H9 (cell line): ENCODE measurements at regions not wholly inside any gene's neighbourhood (a gene's known extent, or its start where the extent isn't known, plus 50 kb on each side); places are given as distances from the start of the nearest gene placed in this dataset.

Experiments
- DNase-seq: peaks from one replicate; pipeline ENCODE4 v3.0.0-alpha.2; 2017
- H2AFZ ChIP-seq: one replicate; pipeline ENCODE4 v1.6.1; 2013; ENCODE audit warnings: mild to moderate bottlenecking, low read length, control low read depth, moderate library complexity
- H2AK5ac ChIP-seq: 2 replicates; pipeline ENCODE4 v1.6.1; 2013; ENCODE audit warnings: low read length, control low read depth, mixed read lengths; ENCODE audit not compliant: insufficient read length
- H2BK120ac ChIP-seq: one replicate; pipeline ENCODE4 v1.6.1; 2013; ENCODE audit warnings: low read depth, mild to moderate bottlenecking, low read length, control low read depth, inconsistent platforms; ENCODE audit not compliant: poor library complexity, severe bottlenecking
- H2BK12ac ChIP-seq: 2 replicates; pipeline ENCODE4 v1.6.1; 2013; ENCODE audit warnings: low read length, control low read depth, mixed read lengths, low read depth; ENCODE audit not compliant: insufficient read length
- H2BK15ac ChIP-seq: 2 replicates; pipeline ENCODE4 v1.6.1; 2013; ENCODE audit warnings: low read depth, low read length, control low read depth
- H2BK20ac ChIP-seq: one replicate; pipeline ENCODE4 v1.6.1; 2013; ENCODE audit warnings: low read depth, mild to moderate bottlenecking, low read length, control low read depth, inconsistent platforms; ENCODE audit not compliant: poor library complexity, severe bottlenecking
- H2BK5ac ChIP-seq: 2 replicates; pipeline ENCODE4 v1.6.1; 2013; ENCODE audit warnings: low read length, control low read depth, mixed read lengths; ENCODE audit not compliant: insufficient read length
- H3K14ac ChIP-seq: 2 replicates; pipeline ENCODE4 v1.6.1; 2013; ENCODE audit warnings: low read length, control low read depth; ENCODE audit not compliant: insufficient read depth
- H3K18ac ChIP-seq: 2 replicates; pipeline ENCODE4 v1.6.1; 2013; ENCODE audit warnings: low read depth, mild to moderate bottlenecking, mixed read lengths, low read length, control low read depth; ENCODE audit not compliant: insufficient read length
- H3K23ac ChIP-seq: 2 replicates; pipeline ENCODE4 v1.6.1; 2013; ENCODE audit warnings: low read length, control low read depth, mixed read lengths, low read depth; ENCODE audit not compliant: insufficient read length
- H3K23me2 ChIP-seq: 2 replicates; pipeline ENCODE4 v1.6.1; 2013; ENCODE audit warnings: low read depth, mild to moderate bottlenecking, mixed read lengths, low read length, control low read depth; ENCODE audit not compliant: insufficient read length, poor library complexity, severe bottlenecking
- H3K27ac ChIP-seq: 2 replicates; pipeline ENCODE4 v1.5.1; 2013; ENCODE audit warnings: low read length, control low read depth, mixed read lengths, low read depth; ENCODE audit not compliant: insufficient read length
- H3K27me3 ChIP-seq: 2 replicates; pipeline ENCODE4 v1.6.1; 2013; ENCODE audit warnings: low read length, control low read depth, inconsistent platforms; ENCODE audit not compliant: insufficient read depth
- H3K4ac ChIP-seq: 2 replicates; pipeline ENCODE4 v1.6.1; 2013; ENCODE audit warnings: low read depth, mild to moderate bottlenecking, control low read depth, inconsistent platforms, low read length, moderate library complexity
- H3K4me1 ChIP-seq: 2 replicates; pipeline ENCODE4 v1.6.1; 2013; ENCODE audit warnings: low read length, control low read depth, inconsistent platforms; ENCODE audit not compliant: insufficient read depth
- H3K4me2 ChIP-seq: 2 replicates; pipeline ENCODE4 v1.6.1; 2013; ENCODE audit warnings: low read length, control low read depth, mixed read lengths; ENCODE audit not compliant: insufficient read length, insufficient read depth
- H3K56ac ChIP-seq: 2 replicates; pipeline ENCODE4 v1.6.1; 2013; ENCODE audit warnings: low read depth, mild to moderate bottlenecking, mixed read lengths, low read length, control low read depth; ENCODE audit not compliant: insufficient read length
- H3K79me1 ChIP-seq: 2 replicates; pipeline ENCODE4 v1.6.1; 2013; ENCODE audit warnings: low read depth, mild to moderate bottlenecking, moderate library complexity, low read length, control low read depth, inconsistent platforms; ENCODE audit not compliant: insufficient read depth, poor library complexity, severe bottlenecking
- H3K79me2 ChIP-seq: 2 replicates; pipeline ENCODE4 v1.6.1; 2013; ENCODE audit warnings: low read length, control low read depth, inconsistent platforms; ENCODE audit not compliant: insufficient read depth
- H3K9ac ChIP-seq: 2 replicates; pipeline ENCODE4 v1.6.1; 2013; ENCODE audit warnings: low read length, control low read depth, mixed read lengths; ENCODE audit not compliant: insufficient read length; ENCODE audit errors: extremely low read depth
- H3K9me3 ChIP-seq: one replicate; pipeline ENCODE4 v1.6.1; 2013; ENCODE audit warnings: low read depth, low read length, inconsistent platforms; ENCODE audit not compliant: control insufficient read depth
- H3T11ph ChIP-seq: one replicate; pipeline ENCODE4 v1.6.1; 2013; ENCODE audit warnings: mild to moderate bottlenecking, low read length, control low read depth, inconsistent platforms
- H4K20me1 ChIP-seq: one replicate; pipeline ENCODE4 v1.6.1; 2013; ENCODE audit not compliant: control insufficient read depth, insufficient read length, insufficient read depth
- H4K5ac ChIP-seq: 2 replicates; pipeline ENCODE4 v1.6.1; 2013; ENCODE audit warnings: low read depth, mild to moderate bottlenecking, mixed read lengths, low read length, control low read depth; ENCODE audit not compliant: insufficient read length
- H4K8ac ChIP-seq: replicated peaks from 2 replicates; pipeline ENCODE4 v1.6.1; 2013; ENCODE audit warnings: low read length, control low read depth, mixed read lengths, low read depth; ENCODE audit not compliant: insufficient read length
- H4K91ac ChIP-seq: 2 replicates; pipeline ENCODE4 v1.6.1; 2013; ENCODE audit warnings: low read depth, mild to moderate bottlenecking, moderate library complexity, mixed read lengths, low read length, control low read depth; ENCODE audit not compliant: insufficient read length
- H3K27ac Mint-ChIP-seq, 3 experiments: 2 replicates in 2 of 3; 3 replicates in 1 of 3; pipeline ENCODE4 v1.8.0; 2020 to 2021; ENCODE audit warnings: mixed read lengths in 3 of 3, mild to moderate bottlenecking in 1 of 3, moderate library complexity in 1 of 3
- H3K27me3 Mint-ChIP-seq: 2 replicates; pipeline ENCODE4 v1.8.0; 2021; ENCODE audit warnings: low read depth, mild to moderate bottlenecking, moderate library complexity, mixed read lengths
- H3K36me3 Mint-ChIP-seq, 3 experiments: 2 replicates in 2 of 3; 3 replicates in 1 of 3; pipeline ENCODE4 v1.8.0; 2020 to 2021; ENCODE audit warnings: low read depth in 3 of 3, mixed read lengths in 3 of 3; ENCODE audit not compliant: insufficient read depth in 1 of 3
- H3K4me1 Mint-ChIP-seq, 2 experiments: 2 replicates each; pipeline ENCODE4 v1.8.0; 2020; ENCODE audit warnings: mixed read lengths in 2 of 2
- H3K4me3 Mint-ChIP-seq, 2 experiments: 2 replicates in 1 of 2; 3 replicates in 1 of 2; pipeline ENCODE4 v1.8.0; 2020 to 2021; ENCODE audit warnings: mild to moderate bottlenecking in 2 of 2, mixed read lengths in 2 of 2, moderate library complexity in 1 of 2
- H3K9me3 Mint-ChIP-seq, 2 experiments: 2 replicates in 1 of 2; 3 replicates in 1 of 2; pipeline ENCODE4 v1.8.0; 2020; ENCODE audit warnings: mild to moderate bottlenecking in 2 of 2, mixed read lengths in 2 of 2, moderate library complexity in 1 of 2
- CTCF ChIP-seq: fragments of 200-600 bp; sonication (generic); conservative IDR thresholded peaks from 3 replicates; pipeline ENCODE4 v1.8.0; 2021; ENCODE audit warnings: antibody characterized with exemption, mild to moderate bottlenecking
- WGBS: extraction: QIAGEN DNeasy Blood & Tissue Kit; methylation state at CpG from one replicate; pipeline ENCODE4 v1.1.7; 2013; ENCODE audit warnings: missing lambda C conversion rate, low lambda C conversion rate, mixed read lengths; ENCODE audit not compliant: insufficient read length; ENCODE audit errors: extremely low coverage; 5-methylcytosine and 5-hydroxymethylcytosine counted together

DNA sequence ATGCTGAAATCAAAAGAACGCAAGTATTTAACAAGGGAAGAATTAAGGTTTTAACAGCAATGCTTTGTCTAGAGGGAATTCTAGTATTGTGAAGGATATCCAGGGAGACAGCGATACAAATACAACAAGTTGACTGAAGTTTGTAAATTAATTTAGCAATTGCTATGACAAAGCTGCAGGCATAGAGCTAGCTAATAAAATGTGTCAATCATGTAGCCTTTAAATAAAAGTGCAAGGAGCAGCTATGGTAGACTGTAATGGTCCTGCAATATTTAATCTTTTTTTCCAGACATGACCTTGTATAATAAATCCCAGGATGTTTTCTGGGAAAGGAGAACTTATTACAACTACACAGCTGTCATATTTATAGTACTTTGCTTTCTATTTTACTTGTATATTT, 779.3 kb downstream of the SLITRK5 start:
- H3K27me3 ChIP-seq, result no peaks in the 10 kb centered on the region
- DNase-seq, result no peak
- H2AK5ac ChIP-seq, result no peak overlapping the region
- no peaks in the 10 kb centered on the region for H3K23me2 ChIP-seq
- no peak overlapping the region for H3K4me2 ChIP-seq
- no peak overlapping the region for H3K27ac Mint-ChIP-seq
- no peak overlapping the region for H2BK20ac ChIP-seq
- H3K4ac ChIP-seq, result no peak overlapping the region
- H3K36me3 Mint-ChIP-seq, result peaks cover 5 to 8% (median 5%) of the 10 kb centered on the region in 3 experiments; a peak in 5 of 7 replicates
- H2BK5ac ChIP-seq, result no peak overlapping the region
- no peak overlapping the region for H2AFZ ChIP-seq
- no peak overlapping the region for H3K14ac ChIP-seq
- H4K5ac ChIP-seq, result no peak overlapping the region
- H3K23ac ChIP-seq, result no peak overlapping the region
- H3K27me3 Mint-ChIP-seq, result no peaks in the 10 kb centered on the region
- no peak overlapping the region for H3T11ph ChIP-seq
- TF ChIP-seq CTCF, result no peak
- H3K9ac ChIP-seq, result no peak overlapping the region
- no peaks in the 10 kb centered on the region for H3K79me2 ChIP-seq
- no peaks in the 10 kb centered on the region for H3K4me1 Mint-ChIP-seq
- H4K91ac ChIP-seq, result no peak overlapping the region
- H3K9me3 Mint-ChIP-seq, result peaks cover 6 to 8% of the 10 kb centered on the region in 2 experiments; a peak in 4 of 5 replicates
- no CpG with 5 or more reads among the region's 2 CpGs for WGBS
- no peaks in the 10 kb centered on the region for H3K9me3 ChIP-seq
- no peak overlapping the region for H3K56ac ChIP-seq
- H2BK15ac ChIP-seq, result no peak overlapping the region
- H4K20me1 ChIP-seq, result no peaks in the 10 kb centered on the region
- no peaks in the 10 kb centered on the region for H3K79me1 ChIP-seq
- H3K27ac ChIP-seq, result no peak overlapping the region
- H2BK12ac ChIP-seq, result no peak overlapping the region
- no peak overlapping the region for H2BK120ac ChIP-seq
- no peak overlapping the region for H4K8ac ChIP-seq
- no peak overlapping the region for H3K4me3 Mint-ChIP-seq
- H3K4me1 ChIP-seq, result no peaks in the 10 kb centered on the region
- H3K18ac ChIP-seq, result no peak overlapping the region
